ENCODE measurements at regions not wholly inside any gene's neighbourhood (a gene's known extent, or its start where the extent isn't known, plus 50 kb on each side); places are given as distances from the start of the nearest gene placed in this dataset.
"Not testable (repeated sequence)": the region's sequence is repeated elsewhere in the genome, so short reads cannot be mapped to it uniquely, and the experiment has no call there.

GRCh38 chr6:139728876-139729427 lies 354.5 kb upstream of the CITED2 start:
- Histone ChIP-seq H3K4me2 (ENCODE audit: low read length) (no peak overlapping the region), H3K9me3 (ENCODE audit: low read length) (no peaks in the 10 kb centered on the region), H3K4me3 (ENCODE audit: low read length) (no peak overlapping the region), H3K27ac (ENCODE audit: low read length) (no peak overlapping the region), H3K79me2 (replicated peaks; ENCODE audit: insufficient read depth, low read length) (no peaks in the 10 kb centered on the region), H2AFZ (ENCODE audit: low read depth, low read length) (no peak overlapping the region), H3K9ac (ENCODE audit: low read length) (no peak overlapping the region), H4K20me1 (ENCODE audit: insufficient read depth) (no peaks in the 10 kb centered on the region), H3F3A (ENCODE audit: insufficient read depth, low read length, poor library complexity, severe bottlenecking) (no peaks in the 10 kb centered on the region), H3K9me2 (ENCODE audit: insufficient read depth, low read length) (no peaks in the 10 kb centered on the region), H3K36me3 (ENCODE audit: insufficient read depth, low read length) (no peaks in the 10 kb centered on the region), H3K27me3 (ENCODE audit: insufficient read depth, low read depth, low read length) (no peaks in the 10 kb centered on the region)
- no peak for TF ChIP-seq RAD21 (conservative IDR thresholded peaks at IDR 0.05)
- TF ChIP-seq TAF1 (IDR thresholded peaks at IDR 0.05; ENCODE audit: low read depth): no peak
- TF ChIP-seq, protein P1, sequence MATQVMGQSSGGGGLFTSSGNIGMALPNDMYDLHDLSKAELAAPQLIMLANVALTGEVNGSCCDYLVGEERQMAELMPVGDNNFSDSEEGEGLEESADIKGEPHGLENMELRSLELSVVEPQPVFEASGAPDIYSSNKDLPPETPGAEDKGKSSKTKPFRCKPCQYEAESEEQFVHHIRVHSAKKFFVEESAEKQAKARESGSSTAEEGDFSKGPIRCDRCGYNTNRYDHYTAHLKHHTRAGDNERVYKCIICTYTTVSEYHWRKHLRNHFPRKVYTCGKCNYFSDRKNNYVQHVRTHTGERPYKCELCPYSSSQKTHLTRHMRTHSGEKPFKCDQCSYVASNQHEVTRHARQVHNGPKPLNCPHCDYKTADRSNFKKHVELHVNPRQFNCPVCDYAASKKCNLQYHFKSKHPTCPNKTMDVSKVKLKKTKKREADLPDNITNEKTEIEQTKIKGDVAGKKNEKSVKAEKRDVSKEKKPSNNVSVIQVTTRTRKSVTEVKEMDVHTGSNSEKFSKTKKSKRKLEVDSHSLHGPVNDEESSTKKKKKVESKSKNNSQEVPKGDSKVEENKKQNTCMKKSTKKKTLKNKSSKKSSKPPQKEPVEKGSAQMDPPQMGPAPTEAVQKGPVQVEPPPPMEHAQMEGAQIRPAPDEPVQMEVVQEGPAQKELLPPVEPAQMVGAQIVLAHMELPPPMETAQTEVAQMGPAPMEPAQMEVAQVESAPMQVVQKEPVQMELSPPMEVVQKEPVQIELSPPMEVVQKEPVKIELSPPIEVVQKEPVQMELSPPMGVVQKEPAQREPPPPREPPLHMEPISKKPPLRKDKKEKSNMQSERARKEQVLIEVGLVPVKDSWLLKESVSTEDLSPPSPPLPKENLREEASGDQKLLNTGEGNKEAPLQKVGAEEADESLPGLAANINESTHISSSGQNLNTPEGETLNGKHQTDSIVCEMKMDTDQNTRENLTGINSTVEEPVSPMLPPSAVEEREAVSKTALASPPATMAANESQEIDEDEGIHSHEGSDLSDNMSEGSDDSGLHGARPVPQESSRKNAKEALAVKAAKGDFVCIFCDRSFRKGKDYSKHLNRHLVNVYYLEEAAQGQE (IDR thresholded peaks at IDR 0.05; ENCODE audit: borderline replicate concordance): no peak
- no peak for TF ChIP-seq EP300 (conservative IDR thresholded peaks at IDR 0.05; ENCODE audit: poor library complexity, severe bottlenecking)
- no peak for TF ChIP-seq EZH2 (IDR thresholded peaks at IDR 0.05; ENCODE audit: borderline replicate concordance, insufficient read depth, low read length, poor library complexity, severe bottlenecking)
- TF ChIP-seq POLR2AphosphoS5 (IDR thresholded peaks at IDR 0.05): no peak
- TF ChIP-seq SMC3 (conservative IDR thresholded peaks at IDR 0.05; ENCODE audit: poor library complexity): no peak
- no peak for TF ChIP-seq CTCF (IDR thresholded peaks at IDR 0.05; ENCODE audit: poor library complexity, severe bottlenecking)
- no peak for TF ChIP-seq MXI1 (conservative IDR thresholded peaks at IDR 0.05; ENCODE audit: poor library complexity, severe bottlenecking)

- not testable (repeated sequence) for H2AFZ ChIP-seq (ENCODE audit: low read depth, low read length); H3K4me3 ChIP-seq (ENCODE audit: low read length); H3K36me3 ChIP-seq (ENCODE audit: insufficient read depth, low read length); H3K9me3 ChIP-seq (ENCODE audit: low read length); H3F3A ChIP-seq (ENCODE audit: insufficient read depth, low read length, poor library complexity, severe bottlenecking); H3K27me3 ChIP-seq (ENCODE audit: insufficient read depth, low read depth, low read length); H4K20me1 ChIP-seq (ENCODE audit: insufficient read depth); H3K9ac ChIP-seq (ENCODE audit: low read length); H3K4me2 ChIP-seq (ENCODE audit: low read length); H3K27ac ChIP-seq (ENCODE audit: low read length); H3K79me2 ChIP-seq (replicated peaks; ENCODE audit: insufficient read depth, low read length); H3K9me2 ChIP-seq (ENCODE audit: insufficient read depth, low read length)
Observed at GRCh38 chr6:139726272-139726671, 351.8 kb upstream of the CITED2 start.

GRCh38 chr6:139722530-139722929 lies 348.1 kb upstream of the CITED2 start:
- TF ChIP-seq, protein P1 (IDR thresholded peaks at IDR 0.05; ENCODE audit: borderline replicate concordance): no peak
- TF ChIP-seq RAD21 (conservative IDR thresholded peaks at IDR 0.05) (no peak), POLR2AphosphoS5 (IDR thresholded peaks at IDR 0.05) (no peak), CTCF (IDR thresholded peaks at IDR 0.05; ENCODE audit: poor library complexity, severe bottlenecking) (no peak), MXI1 (conservative IDR thresholded peaks at IDR 0.05; ENCODE audit: poor library complexity, severe bottlenecking) (no peak), SMC3 (conservative IDR thresholded peaks at IDR 0.05; ENCODE audit: poor library complexity) (no peak), EP300 (conservative IDR thresholded peaks at IDR 0.05; ENCODE audit: poor library complexity, severe bottlenecking) (no peak)
- Histone ChIP-seq H3K79me2 (replicated peaks; ENCODE audit: insufficient read depth, low read length) (no peaks in the 10 kb centered on the region), H2AFZ (ENCODE audit: low read depth, low read length) (no peak overlapping the region), H3K36me3 (ENCODE audit: insufficient read depth, low read length) (no peaks in the 10 kb centered on the region), H3K9me3 (ENCODE audit: low read length) (peaks cover 3% of the 10 kb centered on the region), H3K9me2 (ENCODE audit: insufficient read depth, low read length) (no peaks in the 10 kb centered on the region), H3K27ac (ENCODE audit: low read length) (no peak overlapping the region), H4K20me1 (ENCODE audit: insufficient read depth) (no peaks in the 10 kb centered on the region), H3K4me3 (ENCODE audit: low read length) (no peak overlapping the region), H3K27me3 (ENCODE audit: insufficient read depth, low read depth, low read length) (no peaks in the 10 kb centered on the region), H3F3A (ENCODE audit: insufficient read depth, low read length, poor library complexity, severe bottlenecking) (no peaks in the 10 kb centered on the region), H3K9ac (ENCODE audit: low read length) (no peak overlapping the region), H3K4me2 (ENCODE audit: low read length) (no peak overlapping the region)

Data from neural cell (in vitro differentiated cells).